ENCODE measurements at regions not wholly inside any gene's neighbourhood (a gene's known extent, or its start where the extent isn't known, plus 50 kb on each side); places are given as distances from the start of the nearest gene placed in this dataset.

GRCh38 chr2:35255826-35256225 lies 1099.8 kb upstream of the CRIM1 start:
- no peak for ATAC-seq
- CTCF ChIA-PET: no interaction called here
- H3K9me3 Mint-ChIP-seq: peaks cover 9% of the 10 kb centered on the region
- H3K4me3 Mint-ChIP-seq: no peak overlapping the region
- no peaks in the 10 kb centered on the region for H3K4me1 Mint-ChIP-seq
- no peak overlapping the region for H3K27ac Mint-ChIP-seq
- H3K36me3 Mint-ChIP-seq: no peaks in the 10 kb centered on the region
- POLR2A ChIA-PET: no interaction called here
- H3K27me3 Mint-ChIP-seq (ENCODE audit: low read depth): no peaks in the 10 kb centered on the region
- DNase-seq (ENCODE audit: low spot score): no peak
- TF ChIP-seq HMGA2 (CRISPR knock-in tag; IDR thresholded peaks at IDR 0.05) (no peak), FOXJ3 (CRISPR knock-in tag; IDR thresholded peaks at IDR 0.05; ENCODE audit: borderline replicate concordance) (no peak), TCF7 (CRISPR knock-in tag; IDR thresholded peaks at IDR 0.05; ENCODE audit: low read depth) (no peak), AR (CRISPR knock-in tag; IDR thresholded peaks at IDR 0.05) (no peak), ZNF532 (CRISPR knock-in tag; IDR thresholded peaks at IDR 0.05; ENCODE audit: borderline replicate concordance) (no peak), ATF2 (CRISPR knock-in tag; IDR thresholded peaks at IDR 0.05; ENCODE audit: borderline replicate concordance, low read depth) (no peak), ZNF416 (CRISPR knock-in tag; IDR thresholded peaks at IDR 0.05) (no peak), FOXK1 (CRISPR knock-in tag; IDR thresholded peaks at IDR 0.05) (no peak), ZNF671 (CRISPR knock-in tag; IDR thresholded peaks at IDR 0.05) (no peak), USF2 (CRISPR knock-in tag; IDR thresholded peaks at IDR 0.05) (no peak), CBFB (CRISPR knock-in tag; IDR thresholded peaks at IDR 0.05; ENCODE audit: low read depth) (no peak), ZNF512 (CRISPR knock-in tag; IDR thresholded peaks at IDR 0.05; ENCODE audit: borderline replicate concordance) (no peak), USF1 (CRISPR knock-in tag; IDR thresholded peaks at IDR 0.05) (no peak), CTCF (IDR thresholded peaks at IDR 0.05) (no peak), STAT6 (CRISPR knock-in tag; conservative IDR thresholded peaks at IDR 0.05; ENCODE audit: low read depth) (no peak), FOXP4 (CRISPR knock-in tag; IDR thresholded peaks at IDR 0.05) (no peak), PRRX2 (CRISPR knock-in tag; IDR thresholded peaks at IDR 0.05) (no peak), ZNF396 (CRISPR knock-in tag; IDR thresholded peaks at IDR 0.05; ENCODE audit: borderline replicate concordance) (no peak), NFYB (CRISPR knock-in tag; conservative IDR thresholded peaks at IDR 0.05; ENCODE audit: low read depth) (no peak)

Measured in WTC11 (cell line).